K562 (cell line): ENCODE measurements at regions not wholly inside any gene's neighbourhood (a gene's known extent, or its start where the extent isn't known, plus 50 kb on each side); places are given as distances from the start of the nearest gene placed in this dataset.

Experiments
- ATAC-seq: fragments of 200-7000 bp; cut with Tn5 transposase; 3 replicates; pipeline ENCODE4 v1.9.1; 2020; ENCODE audit warnings: moderate library complexity
- BruUV-seq: library from RNA; stranded (reverse); fragments of 400-500 nt; replicated peaks from 2 replicates; lab custom pipeline; 2021; lab: Mats Ljungman, UMichigan
- CTCF ChIA-PET: fragments of 300-600 bp; formaldehyde crosslinking; extraction: SDS; loops from one replicate; lab custom pipeline; 2021; ENCODE audit warnings: low intra/inter-chr PET ratio; lab: Yijun Ruan, JAX
- POLR2A ChIA-PET: fragments of 300-600, 350-650 bp; sonication (Branson Sonifier 250); formaldehyde crosslinking; extraction: SDS; loops from one replicate; lab custom pipeline; 2021; ENCODE audit warnings: antibody characterized with exemption, inconsistent platforms; lab: Yijun Ruan, JAX
- DNase-seq, 4 experiments: peaks; one replicate each; pipeline versions ENCODE4 v3.0.0 to v3.0.0-alpha.2; 2011 to 2018; ENCODE audit warnings: low spot score in 3 of 4, mixed read lengths in 3 of 4; ENCODE audit errors: extremely low read depth in 1 of 4
- FAIRE-seq: peaks from 2 replicates; lab custom pipeline; 2011; peaks lifted over from hg19 to GRCh38; lab: Jason Lieb, UNC
- H2AFZ ChIP-seq: 2 replicates; pipeline ENCODE4 v1.6.0; 2011; ENCODE audit warnings: low read depth, low read length, control low read depth, inconsistent platforms
- H3K27ac ChIP-seq: fragments of 200-600 bp; 3 replicates; pipeline ENCODE4 v1.8.0; 2011; ENCODE audit warnings: low read depth, mild to moderate bottlenecking, control low read depth, inconsistent platforms, low read length, moderate library complexity, mixed read lengths; ENCODE audit errors: extremely low read depth
- H3K27me3 ChIP-seq, 2 experiments: fragments of 300-600 bp in 1 of 2; 2 replicates in 1 of 2; 3 replicates in 1 of 2; pipeline versions ENCODE4 v1.6.0 to v1.8.0; 2011; ENCODE audit warnings: inconsistent platforms in 2 of 2, low read length in 2 of 2, mild to moderate bottlenecking in 1 of 2, mixed read lengths in 1 of 2, moderate library complexity in 1 of 2; ENCODE audit not compliant: control insufficient read depth in 2 of 2, insufficient read depth in 2 of 2
- H3K36me3 ChIP-seq: fragments of 300-600 bp; 3 replicates; pipeline ENCODE4 v1.8.0; 2011; ENCODE audit warnings: mild to moderate bottlenecking, low read length, inconsistent platforms; ENCODE audit not compliant: control insufficient read depth, insufficient read depth
- H3K4me1 ChIP-seq, 2 experiments: fragments of 200-600 bp in 1 of 2; replicated peaks in 1 of 2; 2 replicates in 1 of 2; 3 replicates in 1 of 2; pipeline versions ENCODE4 v1.5.1 to v1.8.0; 2011; ENCODE audit warnings: inconsistent platforms in 2 of 2, low read length in 2 of 2, mild to moderate bottlenecking in 1 of 2, mixed read lengths in 1 of 2, moderate library complexity in 1 of 2; ENCODE audit not compliant: control insufficient read depth in 2 of 2, insufficient read depth in 2 of 2
- H3K4me2 ChIP-seq: 2 replicates; pipeline ENCODE4 v1.6.1; 2011; ENCODE audit warnings: low read length, control low read depth, inconsistent platforms, mixed read lengths; ENCODE audit not compliant: insufficient read depth
- H3K4me3 ChIP-seq: fragments of 200-600 bp; sonication (generic), shearing (Covaris generic); 2 replicates; pipeline ENCODE4 v1.5.1; 2016; ENCODE audit warnings: control low read depth, inconsistent platforms
- H3K79me2 ChIP-seq: fragments of 200-600 bp; 3 replicates; pipeline ENCODE4 v1.8.0; 2011; ENCODE audit warnings: low read length, inconsistent platforms; ENCODE audit not compliant: control insufficient read depth, insufficient read depth
- H3K9ac ChIP-seq, 2 experiments: 2 replicates each; pipeline versions ENCODE4 v1.6.0 to v1.6.1; 2011; ENCODE audit warnings: low read depth in 2 of 2, low read length in 2 of 2, control low read depth in 1 of 2, inconsistent platforms in 1 of 2, mild to moderate bottlenecking in 1 of 2, mixed read lengths in 1 of 2; ENCODE audit not compliant: insufficient read depth in 1 of 2
- H3K9me1 ChIP-seq: one replicate; pipeline ENCODE4 v1.6.0; 2011; ENCODE audit warnings: inconsistent platforms, mild to moderate bottlenecking, low read length, moderate library complexity; ENCODE audit not compliant: control insufficient read depth, insufficient read depth
- H3K9me3 ChIP-seq: replicated peaks from 2 replicates; pipeline ENCODE4 v1.5.1; 2011; ENCODE audit warnings: low read depth, low read length, inconsistent platforms; ENCODE audit not compliant: control insufficient read depth, insufficient read depth
- H4K20me1 ChIP-seq: replicated peaks from 2 replicates; pipeline ENCODE4 v1.6.1; 2011; ENCODE audit warnings: low read length, inconsistent platforms, mixed read lengths; ENCODE audit not compliant: control insufficient read depth, insufficient read depth
- CBX8 ChIP-seq: fragments of 200-600 bp; sonication (generic); IDR thresholded peaks from 2 replicates; pipeline ENCODE4 v1.6.1; 2012; ENCODE audit warnings: borderline replicate concordance, mixed run types, low read depth, mild to moderate bottlenecking, moderate library complexity, mixed read lengths, low read length, control low read depth, inconsistent platforms; ENCODE audit not compliant: poor library complexity, severe bottlenecking; ENCODE audit errors: extremely low read depth
- GABPA ChIP-seq: fragments of 200-800 bp; sonication (Bioruptor generic); conservative IDR thresholded peaks from 2 replicates; pipeline ENCODE4 v1.6.1; 2016; ENCODE audit warnings: low read depth, missing genetic modification characterization, missing compliant biosample characterization
- NCOR1 ChIP-seq: fragments of 450-650 bp; IDR thresholded peaks from 2 replicates; pipeline ENCODE4 v1.6.1; 2016; ENCODE audit warnings: mild to moderate bottlenecking, moderate library complexity
- RBBP5 ChIP-seq: fragments of 200-600 bp; sonication (generic); IDR thresholded peaks from 2 replicates; pipeline ENCODE4 v1.6.1; 2012; ENCODE audit warnings: borderline replicate concordance, mild to moderate bottlenecking, low read length, control low read depth, inconsistent platforms; ENCODE audit not compliant: insufficient read depth, poor library complexity, severe bottlenecking
- SIN3A ChIP-seq, 2 experiments: fragments of 150-350 bp in 1 of 2; IDR thresholded peaks; 2 replicates each; pipeline ENCODE4 v1.6.1; 2011 to 2016; ENCODE audit warnings: borderline replicate concordance in 2 of 2, low read depth in 2 of 2, low read length in 2 of 2, mild to moderate bottlenecking in 2 of 2, moderate library complexity in 2 of 2; ENCODE audit not compliant: control insufficient read depth in 1 of 2
- ZBTB7A ChIP-seq: IDR thresholded peaks from 2 replicates; pipeline ENCODE4 v1.6.1; 2011; ENCODE audit warnings: low read depth, mild to moderate bottlenecking, low read length, moderate library complexity, borderline replicate concordance; ENCODE audit not compliant: control insufficient read depth
- ZKSCAN1 ChIP-seq: fragments of 150-350 bp; IDR thresholded peaks from 2 replicates; pipeline ENCODE4 v1.6.1; 2016; ENCODE audit warnings: low read depth, low read length
- ZNF232 ChIP-seq: sonication (generic); formaldehyde crosslinking; IDR thresholded peaks from 2 replicates; pipeline ENCODE4 v1.8.0; 2022; ENCODE audit warnings: mild to moderate bottlenecking, missing genetic modification reagents
- ZNF239 ChIP-seq: fragments of 250-450 bp; sonication (Bioruptor Pico); IDR thresholded peaks from 2 replicates; pipeline ENCODE4 v1.4.0; 2020; ENCODE audit warnings: mild to moderate bottlenecking
- ZNF311 ChIP-seq: fragments of 250-450 bp; sonication (Bioruptor Pico); IDR thresholded peaks from 2 replicates; pipeline ENCODE4 v1.4.0; 2020; ENCODE audit warnings: mild to moderate bottlenecking, moderate library complexity
- WGBS: fragments of 100-300 bp; shearing (Covaris generic); methylation state at CpG from one replicate; pipeline ENCODE4 v1.1.6; 2016; ENCODE audit warnings: low coverage, mixed read lengths; ENCODE audit not compliant: insufficient coverage; ENCODE audit errors: missing lambda C conversion rate; 5-methylcytosine and 5-hydroxymethylcytosine counted together
- in situ Hi-C: fragments of 300-500 bp; cut with MboI; formaldehyde crosslinking; loops from 4 replicates; pipeline ENCODE4 v1.15.0; 2018; ENCODE audit warnings: inconsistent platforms, mixed read lengths
- intact Hi-C: fragments of 100-400 bp; cut with micrococcal nuclease; formaldehyde crosslinking; loops from 2 replicates; pipeline ENCODE4 v1.14.2; 2022

GRCh38 chr5:1967736-1968135 lies 85.0 kb upstream of the IRX4 start (continued):
- no peak for TF ChIP-seq SIN3A (IDR thresholded peaks at IDR 0.05; ENCODE audit: borderline replicate concordance in 2 of 2, control insufficient read depth in 1 of 2, low read depth in 2 of 2, low read length in 2 of 2)
- no peak for TF ChIP-seq ZNF232
- TF ChIP-seq NCOR1 = no peak
- TF ChIP-seq CBX8 = no peak
- no peak for TF ChIP-seq ZNF311 (CRISPR knock-in tag)
- TF ChIP-seq ZBTB7A = no peak

DNA sequence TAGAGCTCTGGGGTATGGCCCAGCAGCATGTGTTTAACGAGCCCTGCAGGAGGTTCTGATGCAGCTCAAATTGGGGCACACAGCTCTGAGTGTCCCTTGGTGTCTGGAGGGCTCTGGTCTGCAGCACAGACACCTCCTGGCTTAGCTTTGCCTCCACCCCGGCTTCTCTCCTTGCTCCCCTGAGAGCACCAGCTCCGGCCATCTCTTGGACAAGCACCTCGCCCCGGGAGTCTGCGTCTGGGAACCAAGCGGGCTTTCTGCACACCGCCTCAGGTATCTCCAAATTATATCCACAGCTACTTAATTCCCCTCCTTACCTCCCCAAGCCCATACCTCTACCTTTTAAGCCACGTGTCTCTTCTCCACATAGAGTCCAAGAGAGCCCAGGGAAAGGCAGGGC lies 83.7 kb upstream of the IRX4 start:
- WGBS = 1% methylated on average over 9 of the region's 9 CpGs
- FAIRE-seq = no peak
- in situ Hi-C loops = no loop called here

More for the DNA sequence above, 83.7 kb upstream of the IRX4 start:
- no peaks in the 10 kb centered on the region for H3K9me3 ChIP-seq
- H4K20me1 ChIP-seq = no peaks in the 10 kb centered on the region; the same call in 1 of the 2 replicates
- H3K79me2 ChIP-seq = no peaks in the 10 kb centered on the region
- H3K4me1 ChIP-seq = no peaks in the 10 kb centered on the region; a peak in 1 of 5 replicates
- DNase-seq = no peak
- H3K36me3 ChIP-seq = no peaks in the 10 kb centered on the region
- CTCF ChIA-PET = no interaction called here
- no peak overlapping the region for H3K27ac ChIP-seq
- BruUV-seq = no TSS peak
- intact Hi-C loops = no loop called here
- TF ChIP-seq GABPA = no peak
- no peak for TF ChIP-seq RBBP5
- TF ChIP-seq ZKSCAN1 = no peak
- TF ChIP-seq ZNF239 (CRISPR knock-in tag) = no peak
- ATAC-seq = no peak
- POLR2A ChIA-PET = interaction anchor here (0.6 to 0.8 kb wide), 2 partner anchors 125 to 1790 kb away, joined by 3 to 4 read pairs; no protein-coding TSS in a partner anchor
- peaks cover 15 to 59% of the 10 kb centered on the region in 2 experiments for H3K27me3 ChIP-seq
- no peak overlapping the region for H2AFZ ChIP-seq
- H3K4me3 ChIP-seq = no peak overlapping the region
- no peak overlapping the region for H3K4me2 ChIP-seq
- H3K9me1 ChIP-seq = no peaks in the 10 kb centered on the region
- H3K9ac ChIP-seq = no peak overlapping the region
